ENCODE measurements at regions not wholly inside any gene's neighbourhood (a gene's known extent, or its start where the extent isn't known, plus 50 kb on each side); places are given as distances from the start of the nearest gene placed in this dataset.

- DNase-seq, result no peak
Measured at GRCh38 chr12:126342866-126343265, 1277.6 kb downstream of the AACS start.

- DNase-seq, result no peak
Measured at GRCh38 chr12:126343321-126343720, 1278.1 kb downstream of the AACS start.

DNA sequence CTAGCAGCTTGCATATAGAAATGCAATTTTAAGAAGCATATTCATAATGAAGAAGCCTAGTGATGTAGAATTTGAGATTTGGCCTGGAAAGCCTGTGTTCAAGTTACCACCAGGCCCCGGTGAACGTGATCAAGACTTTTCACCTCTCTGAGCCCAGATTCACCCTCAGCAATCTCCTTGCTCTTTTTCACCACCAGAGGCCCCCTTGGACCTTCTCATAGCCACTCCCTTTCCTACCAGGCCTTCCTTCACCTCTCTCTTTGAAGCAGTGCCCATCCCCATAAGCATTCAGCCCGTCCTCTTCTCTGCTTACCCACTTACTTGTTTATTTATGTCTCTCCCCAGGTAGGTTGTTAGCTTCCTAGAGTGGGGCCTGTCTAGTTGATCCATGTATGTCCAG is 1280.9 kb downstream of the AACS start:
- DNase-seq, result no peak

DNA sequence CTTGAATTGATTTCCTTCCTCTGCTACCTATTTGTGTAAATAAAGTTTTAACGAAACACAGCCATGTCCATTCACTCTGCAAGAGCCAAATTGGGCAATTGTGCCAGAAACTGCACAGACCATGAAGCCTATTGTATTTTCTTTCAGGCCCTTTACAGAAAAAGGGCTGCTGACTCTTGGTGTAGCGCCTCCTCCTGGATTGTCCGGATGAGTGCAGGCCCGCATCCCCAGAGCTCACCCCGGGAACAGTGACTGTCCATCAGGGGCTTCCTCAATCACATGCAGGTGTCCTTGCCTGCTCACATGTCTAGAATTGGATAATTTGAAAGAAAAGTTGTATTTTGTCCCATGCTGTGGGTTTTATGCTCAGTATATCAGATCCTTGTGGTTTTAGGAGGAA is 1282.2 kb downstream of the AACS start:
- no peak for DNase-seq

- no peak for DNase-seq
Measured at GRCh38 chr12:126349383-126349782, 1284.1 kb downstream of the AACS start.

DNA sequence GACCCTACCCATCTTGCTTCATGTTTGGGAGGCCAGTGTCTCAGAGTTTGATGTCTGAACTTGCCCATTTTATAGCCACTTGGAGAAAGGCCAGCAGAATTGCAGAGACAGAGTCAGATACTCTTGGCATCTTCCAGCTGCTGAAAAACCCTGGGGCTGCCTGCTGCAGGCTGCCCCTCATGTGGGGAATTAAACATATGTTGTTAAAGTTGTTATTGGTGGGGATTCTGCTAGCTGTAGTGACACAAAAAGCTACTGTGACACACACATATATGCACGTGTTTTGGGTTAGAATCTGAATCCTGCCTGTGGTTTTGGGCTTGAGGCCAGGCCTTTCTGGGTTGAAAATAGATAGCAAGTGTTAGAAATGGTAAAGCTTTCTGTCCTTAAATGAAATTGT is 1288.4 kb downstream of the AACS start:
- DNase-seq, result no peak

- no peak for DNase-seq
Measured at GRCh38 chr12:126354633-126355032, 1289.4 kb downstream of the AACS start.

DNA sequence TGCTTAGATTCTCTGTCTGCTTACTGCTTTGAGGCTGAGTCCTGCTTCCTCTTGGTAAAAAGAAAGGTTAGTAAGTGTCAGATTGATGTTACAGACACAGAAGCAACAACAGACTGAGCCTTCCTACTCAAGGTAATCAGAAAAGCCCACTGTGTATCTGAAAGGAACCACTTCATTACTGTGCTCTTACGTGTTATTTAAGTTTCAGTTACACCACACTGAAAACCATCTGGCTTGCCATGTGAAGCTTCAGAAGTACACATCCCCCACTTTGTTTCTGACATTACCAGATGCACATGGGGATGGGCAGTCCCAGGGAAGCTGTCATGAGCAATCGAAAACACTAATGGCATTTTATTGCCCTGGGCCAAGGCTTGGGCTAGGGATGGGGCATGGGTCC is 1290.1 kb downstream of the AACS start:
- DNase-seq, result no peak

DNA sequence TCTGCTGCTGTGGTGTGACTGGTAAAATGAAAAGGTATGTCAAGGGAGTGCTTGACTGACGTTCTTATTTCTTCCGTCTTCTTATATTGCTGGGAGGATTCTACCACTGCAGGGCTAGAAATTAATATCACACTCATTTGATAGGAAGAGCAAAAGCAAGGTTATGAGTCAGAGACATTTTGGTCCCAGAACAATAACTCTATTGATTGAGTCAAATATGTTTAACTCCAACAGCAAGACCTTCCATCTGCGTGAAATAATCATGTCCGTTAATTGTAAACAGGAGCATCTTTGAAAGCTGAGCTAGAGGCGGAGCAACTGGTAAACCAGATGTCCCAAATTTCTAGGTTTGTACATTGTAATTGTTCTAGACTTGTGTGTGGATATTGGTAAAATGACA is 1293.6 kb downstream of the AACS start:
- DNase-seq, result no peak

GRCh38 chr12:126359216-126359615 is 1294.0 kb downstream of the AACS start:
- DNase-seq, result no peak

GRCh38 chr12:126361804-126362203 is 1296.6 kb downstream of the AACS start:
- no peak for DNase-seq

GRCh38 chr12:126362493-126362892 is 1297.3 kb downstream of the AACS start:
- no peak for DNase-seq

- DNase-seq, result no peak
Measured at GRCh38 chr12:126362964-126363363, 1297.7 kb downstream of the AACS start.

- DNase-seq, result no peak
Measured at GRCh38 chr12:126369487-126370463, 1304.5 kb downstream of the AACS start.

- no peak for DNase-seq
Measured at GRCh38 chr12:126383506-126383905, 1318.3 kb downstream of the AACS start.

DNA sequence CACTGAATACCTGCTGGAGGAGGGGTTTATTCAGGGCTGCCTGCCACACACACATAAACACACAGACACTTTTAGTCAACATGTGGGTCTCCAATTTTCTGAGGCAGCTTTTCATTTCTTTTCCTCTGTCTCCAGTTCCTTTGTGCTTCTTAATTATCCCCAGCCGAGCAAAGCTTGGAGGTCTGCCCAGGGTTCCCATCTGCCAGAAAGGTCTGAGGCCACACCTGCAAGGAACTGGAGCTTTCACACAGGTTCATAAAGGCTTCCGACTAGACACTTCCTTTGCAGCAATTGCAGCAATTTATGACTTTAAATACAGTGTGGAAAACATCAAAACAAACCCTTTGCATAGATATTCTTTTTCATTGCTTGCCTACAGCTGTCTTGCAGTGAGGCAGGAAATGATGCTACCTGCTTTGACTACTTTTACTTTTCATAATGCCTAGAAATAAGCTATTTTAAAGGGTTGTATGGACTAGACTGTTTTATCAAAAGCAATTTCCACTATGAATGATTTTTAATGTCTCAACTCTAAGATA is 1318.9 kb downstream of the AACS start:
- DNase-seq, result no peak

DNA sequence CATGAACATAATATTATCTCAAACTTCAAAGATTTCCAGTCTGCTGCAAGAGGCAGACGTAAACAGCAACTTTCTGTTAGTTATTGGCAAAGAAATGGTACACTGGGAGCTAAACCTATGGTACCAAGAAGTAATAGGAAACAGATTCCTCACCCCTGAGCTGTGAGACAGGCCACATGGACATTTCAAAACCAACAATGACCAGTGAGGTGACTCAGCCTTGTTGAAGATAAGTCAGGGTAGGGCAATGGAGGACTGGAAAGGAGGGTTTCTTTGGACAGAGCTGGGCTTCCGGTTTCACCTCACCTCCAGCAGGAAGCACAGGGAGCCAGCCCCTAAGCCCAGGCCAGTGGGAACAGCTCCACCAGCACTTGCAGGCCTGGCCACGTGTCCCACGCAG is 1320.5 kb downstream of the AACS start:
- DNase-seq, result no peak

GRCh38 chr12:126389220-126389841 is 1324.1 kb downstream of the AACS start:
- DNase-seq, result no peak

DNA sequence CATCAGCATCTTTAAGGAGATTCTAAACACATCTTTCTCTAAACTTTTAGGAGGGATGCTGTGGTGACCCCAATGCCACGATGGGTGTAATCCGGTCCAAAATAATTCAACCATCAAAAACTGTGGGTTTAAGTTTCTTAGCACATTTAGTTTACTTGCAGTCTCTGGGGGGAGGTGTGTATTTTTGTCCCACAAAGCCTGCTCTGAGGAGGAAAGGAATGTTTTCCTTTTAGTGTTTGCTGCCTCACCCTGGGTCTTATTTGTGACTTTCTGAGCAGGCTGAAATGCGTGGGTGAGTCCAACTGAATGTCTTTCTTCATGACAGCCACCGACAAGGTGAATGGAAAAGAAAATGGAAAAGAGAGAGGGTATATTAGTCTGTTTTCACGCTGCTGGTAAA is 1324.7 kb downstream of the AACS start:
- no peak for DNase-seq

GRCh38 chr12:126390969-126391566 is 1325.8 kb downstream of the AACS start:
- no peak for DNase-seq

DNA sequence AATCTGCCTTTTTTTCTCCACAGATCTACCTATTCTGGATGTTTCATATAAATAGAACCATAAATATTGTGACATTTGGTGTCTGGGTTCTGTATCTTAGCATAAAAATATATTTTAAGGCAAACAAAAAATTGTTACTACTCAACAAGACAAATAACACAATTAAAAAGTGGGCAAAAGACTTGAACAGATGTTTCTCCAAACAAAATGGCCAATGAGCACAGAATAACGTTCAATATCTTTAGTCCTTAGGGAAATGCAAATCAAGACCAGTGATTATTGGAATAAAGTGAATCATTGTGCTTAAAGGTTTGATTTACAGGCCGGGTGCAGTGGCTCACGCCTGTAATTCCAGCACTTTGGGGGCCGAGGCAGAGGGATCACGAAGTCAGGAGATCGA is 1331.3 kb downstream of the AACS start:
- no peak for DNase-seq

DNA sequence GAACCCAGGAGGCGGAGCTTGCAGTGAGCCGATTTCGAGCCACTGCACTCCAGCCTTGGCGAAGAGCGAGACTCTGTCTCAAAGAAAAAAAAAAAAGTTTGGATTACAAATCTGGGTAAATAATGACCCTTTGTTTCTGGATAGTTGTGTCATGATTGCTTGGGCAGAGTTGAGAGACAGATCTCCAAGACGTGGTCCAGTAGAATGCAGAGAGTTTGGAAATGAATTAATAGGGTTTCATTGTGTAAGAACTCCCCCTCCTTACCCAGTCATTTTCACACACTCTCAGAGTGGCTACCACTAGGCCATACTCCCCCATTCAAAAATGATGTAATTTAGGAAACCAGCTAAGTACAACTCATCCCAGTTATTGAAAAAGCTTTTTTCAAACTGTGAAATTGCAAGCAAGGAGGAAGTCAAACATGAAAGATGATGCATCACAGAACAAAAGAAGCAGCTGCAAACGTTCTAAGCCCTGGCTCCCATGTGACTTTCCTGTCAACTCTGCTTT is 1331.9 kb downstream of the AACS start:
- no peak for DNase-seq

GRCh38 chr12:126397660-126398059 is 1332.4 kb downstream of the AACS start:
- DNase-seq, result no peak
